HG03378 (cell line): ENCODE measurements at regions not wholly inside any gene's neighbourhood (a gene's known extent, or its start where the extent isn't known, plus 50 kb on each side); places are given as distances from the start of the nearest gene placed in this dataset.
"Not testable (repeated sequence)": the region's sequence is repeated elsewhere in the genome, so short reads cannot be mapped to it uniquely, and the experiment has no call there.

Source experiments
- ATAC-seq: cut with Tn5 transposase; IDR thresholded peaks from one replicate; pipeline ENCODE4 v1.9.1; 2021; ENCODE audit warnings: mild to moderate bottlenecking, moderate library complexity; ENCODE audit not compliant: unreplicated experiment

GRCh38 chr2:140178234-140178633 lies 1398.0 kb upstream of the NXPH2 start:
- no peak for ATAC-seq

GRCh38 chr2:140177086-140177485 lies 1396.9 kb upstream of the NXPH2 start:
- no peak for ATAC-seq

- ATAC-seq: no peak
Observed at GRCh38 chr2:140173790-140174189, 1393.6 kb upstream of the NXPH2 start.

- no peak for ATAC-seq
Observed at GRCh38 chr2:140164449-140164848, 1384.3 kb upstream of the NXPH2 start.

GRCh38 chr2:140158259-140158658 lies 1378.1 kb upstream of the NXPH2 start:
- no peak for ATAC-seq

GRCh38 chr2:140157816-140158215 lies 1377.6 kb upstream of the NXPH2 start:
- ATAC-seq: no peak

- ATAC-seq: no peak
Observed at GRCh38 chr2:140154706-140155105, 1374.5 kb upstream of the NXPH2 start.

GRCh38 chr2:140154271-140154670 lies 1374.1 kb upstream of the NXPH2 start:
- no peak for ATAC-seq

GRCh38 chr2:140144611-140145010 lies 1364.4 kb upstream of the NXPH2 start:
- ATAC-seq: no peak

GRCh38 chr2:140138736-140139135 lies 1358.5 kb upstream of the NXPH2 start:
- ATAC-seq: no peak

GRCh38 chr2:140136861-140137260 lies 1356.7 kb upstream of the NXPH2 start:
- ATAC-seq: no peak

- no peak for ATAC-seq
Observed at GRCh38 chr2:140136366-140136765, 1356.2 kb upstream of the NXPH2 start.

GRCh38 chr2:140128909-140129308 lies 1348.7 kb upstream of the NXPH2 start:
- no peak for ATAC-seq

GRCh38 chr2:140122001-140122400 lies 1341.8 kb upstream of the NXPH2 start:
- ATAC-seq: no peak

GRCh38 chr2:140117386-140117785 lies 1337.2 kb upstream of the NXPH2 start:
- ATAC-seq: no peak

- ATAC-seq: no peak
Observed at GRCh38 chr2:140108706-140109475, 1328.7 kb upstream of the NXPH2 start.

- ATAC-seq: no peak
Observed at GRCh38 chr2:140091926-140092325, 1311.7 kb upstream of the NXPH2 start.

GRCh38 chr2:140086964-140087363 lies 1306.8 kb upstream of the NXPH2 start:
- no peak for ATAC-seq

GRCh38 chr2:140085674-140086073 lies 1305.5 kb upstream of the NXPH2 start:
- no peak for ATAC-seq

GRCh38 chr2:140079038-140079437 lies 1298.8 kb upstream of the NXPH2 start:
- no peak for ATAC-seq

GRCh38 chr2:140076164-140076563 lies 1296.0 kb upstream of the NXPH2 start:
- no peak for ATAC-seq

GRCh38 chr2:140073763-140074162 lies 1293.6 kb upstream of the NXPH2 start:
- not testable (repeated sequence) for ATAC-seq

GRCh38 chr2:140067661-140068060 lies 1287.5 kb upstream of the NXPH2 start:
- no peak for ATAC-seq
